ENCODE measurements at regions not wholly inside any gene's neighbourhood (a gene's known extent, or its start where the extent isn't known, plus 50 kb on each side); places are given as distances from the start of the nearest gene placed in this dataset.
"Not testable (repeated sequence)": the region's sequence is repeated elsewhere in the genome, so short reads cannot be mapped to it uniquely, and the experiment has no call there.

GRCh38 chr5:100379254-100379858 lies 155.8 kb upstream of the FAM174A start:
- not testable (repeated sequence) for DNase-seq

- DNase-seq: not testable (repeated sequence)
Measured at GRCh38 chr5:100364757-100365478, 170.3 kb upstream of the FAM174A start.

GRCh38 chr5:100364343-100364742 lies 170.8 kb upstream of the FAM174A start:
- not testable (repeated sequence) for DNase-seq

GRCh38 chr5:100359998-100360397 lies 175.2 kb upstream of the FAM174A start:
- DNase-seq: not testable (repeated sequence)

- not testable (repeated sequence) for DNase-seq
Measured at GRCh38 chr5:100346269-100346668, 188.9 kb upstream of the FAM174A start.

- DNase-seq: not testable (repeated sequence)
Measured at GRCh38 chr5:100341485-100341884, 193.7 kb upstream of the FAM174A start.

- no peak for DNase-seq
Measured at GRCh38 chr5:100322483-100322882, 212.7 kb upstream of the FAM174A start.

- DNase-seq: no peak
Measured at GRCh38 chr5:100319885-100320284, 215.3 kb upstream of the FAM174A start.

GRCh38 chr5:100313657-100314056 lies 221.5 kb upstream of the FAM174A start:
- no peak for DNase-seq

GRCh38 chr5:100311806-100312205 lies 223.4 kb upstream of the FAM174A start:
- no peak for DNase-seq

GRCh38 chr5:100306000-100306399 lies 229.2 kb upstream of the FAM174A start:
- no peak for DNase-seq

GRCh38 chr5:100303216-100303615 lies 232.0 kb upstream of the FAM174A start:
- no peak for DNase-seq

- no peak for DNase-seq
Measured at GRCh38 chr5:100299261-100299660, 235.9 kb upstream of the FAM174A start.

- no peak for DNase-seq
Measured at GRCh38 chr5:100276071-100276470, 259.1 kb upstream of the FAM174A start.

GRCh38 chr5:100275631-100276030 lies 259.5 kb upstream of the FAM174A start:
- no peak for DNase-seq

- no peak for DNase-seq
Measured at GRCh38 chr5:100273846-100274580, 261.2 kb upstream of the FAM174A start.

- no peak for DNase-seq
Measured at GRCh38 chr5:100270023-100270771, 265.0 kb upstream of the FAM174A start.

- DNase-seq: no peak
Measured at GRCh38 chr5:100260968-100261367, 274.2 kb upstream of the FAM174A start.

- DNase-seq: no peak
Measured at GRCh38 chr5:100252944-100253343, 282.2 kb upstream of the FAM174A start.

- no peak for DNase-seq
Measured at GRCh38 chr5:100252037-100252436, 283.1 kb upstream of the FAM174A start.

- no peak for DNase-seq
Measured at GRCh38 chr5:100249884-100250269, 285.3 kb upstream of the FAM174A start.

GRCh38 chr5:100249211-100249883 lies 285.8 kb upstream of the FAM174A start:
- DNase-seq: no peak

- DNase-seq: no peak
Measured at GRCh38 chr5:100232736-100233135, 302.4 kb upstream of the FAM174A start.
